Activated CD8-positive, alpha-beta T cell treated with anti-CD3 and anti-CD28 coated beads, Interleukin-2, amount 10 ng/mL, durations not matched to agents 7 days and 5 days (primary cell): ENCODE measurements at regions not wholly inside any gene's neighbourhood (a gene's known extent, or its start where the extent isn't known, plus 50 kb on each side); places are given as distances from the start of the nearest gene placed in this dataset.
A peak's percentile ranks its signal among the peaks of the same experiment; 100 is the strongest.
"Not testable (repeated sequence)": the region's sequence is repeated elsewhere in the genome, so short reads cannot be mapped to it uniquely, and the experiment has no call there.

Experiments
- ATAC-seq: fragments of 150-1000 bp; cut with Tn5 transposase; one replicate; pipeline ENCODE4 v1.10.0; 2021; ENCODE audit warnings: moderate library complexity
- CTCF ChIA-PET: fragments of 350-600 bp; sonication (Branson Sonifier 250); formaldehyde crosslinking; loops from one replicate; lab custom pipeline; 2021; ENCODE audit warnings: antibody characterized with exemption; lab: Charles Lee
- POLR2A ChIA-PET: fragments of 350-600 bp; sonication (Branson Sonifier 250); formaldehyde crosslinking; loops from one replicate; lab custom pipeline; 2021; ENCODE audit warnings: antibody characterized with exemption; lab: Charles Lee
- DNase-seq: peaks from one replicate; pipeline ENCODE4 v3.0.0-alpha.2; 2020
- H3K27ac Mint-ChIP-seq: one replicate; pipeline ENCODE4 v1.8.0; 2021; ENCODE audit warnings: mild to moderate bottlenecking, mixed read lengths
- H3K27me3 Mint-ChIP-seq: one replicate; pipeline ENCODE4 v1.8.0; 2021; ENCODE audit warnings: low read depth, mixed read lengths
- H3K36me3 Mint-ChIP-seq: one replicate; pipeline ENCODE4 v1.8.0; 2021; ENCODE audit warnings: low read depth, mixed read lengths
- H3K4me1 Mint-ChIP-seq: one replicate; pipeline ENCODE4 v1.8.0; 2021; ENCODE audit warnings: low read depth, mixed read lengths
- H3K4me3 Mint-ChIP-seq: one replicate; pipeline ENCODE4 v1.8.0; 2021; ENCODE audit warnings: mild to moderate bottlenecking, mixed read lengths
- H3K9me3 Mint-ChIP-seq: one replicate; pipeline ENCODE4 v1.8.0; 2022; ENCODE audit warnings: mixed read lengths; ENCODE audit not compliant: insufficient read depth

DNA sequence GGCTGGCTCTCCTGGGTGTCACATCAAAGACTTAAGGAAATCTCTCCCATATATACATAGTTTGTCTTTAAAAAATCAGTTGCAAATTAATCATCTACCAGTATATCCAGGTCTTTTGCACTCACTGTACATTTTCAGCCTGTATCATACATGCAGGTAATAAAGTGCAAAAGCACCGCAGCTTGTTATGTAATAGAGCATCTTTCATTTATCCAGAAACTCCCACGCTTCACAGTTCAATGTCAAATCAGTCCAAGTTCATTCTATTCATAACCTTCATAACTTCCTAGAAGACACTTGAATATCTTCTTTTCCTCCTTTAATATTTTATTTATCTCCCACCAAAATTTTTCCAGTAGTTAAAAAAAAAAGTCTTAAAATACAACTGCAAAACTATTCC, 89.6 kb upstream of the KCTD1 start:
- POLR2A ChIA-PET: no interaction called here
- Mint-ChIP-seq H3K36me3 (no peaks in the 10 kb centered on the region), H3K4me3 (no peak overlapping the region), H3K27me3 (peaks cover 10% of the 10 kb centered on the region), H3K9me3 (no peaks in the 10 kb centered on the region), H3K4me1 (no peaks in the 10 kb centered on the region), H3K27ac (no peak overlapping the region)
- no peak for ATAC-seq
- DNase-seq: no peak
- CTCF ChIA-PET: no interaction called here

DNA sequence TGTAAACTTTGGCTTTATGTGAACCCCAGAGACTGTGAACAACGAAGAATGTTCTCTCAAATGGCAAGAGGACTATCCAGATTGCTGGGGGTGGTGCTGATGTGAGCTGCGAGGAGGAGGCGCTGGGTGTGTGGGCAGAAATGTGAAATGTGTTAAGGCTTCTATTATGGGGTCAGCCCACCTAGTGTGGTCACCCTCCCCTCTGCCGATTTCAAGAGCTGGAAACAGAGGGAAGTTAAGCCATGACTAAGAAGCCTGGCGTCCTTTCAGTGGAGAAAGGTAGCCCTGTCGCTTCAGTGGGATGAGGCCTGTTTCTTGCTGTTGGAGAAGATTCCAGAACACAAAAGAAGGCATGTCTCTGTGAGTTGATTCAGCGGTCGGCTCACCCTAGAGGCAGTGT, 89.0 kb upstream of the KCTD1 start:
- Mint-ChIP-seq H3K27ac (no peak overlapping the region), H3K4me1 (no peaks in the 10 kb centered on the region), H3K27me3 (peaks cover 7% of the 10 kb centered on the region), H3K9me3 (no peaks in the 10 kb centered on the region), H3K36me3 (no peaks in the 10 kb centered on the region), H3K4me3 (no peak overlapping the region)
- no peak for ATAC-seq
- DNase-seq: no peak
- POLR2A ChIA-PET: no interaction called here
- CTCF ChIA-PET: no interaction called here

DNA sequence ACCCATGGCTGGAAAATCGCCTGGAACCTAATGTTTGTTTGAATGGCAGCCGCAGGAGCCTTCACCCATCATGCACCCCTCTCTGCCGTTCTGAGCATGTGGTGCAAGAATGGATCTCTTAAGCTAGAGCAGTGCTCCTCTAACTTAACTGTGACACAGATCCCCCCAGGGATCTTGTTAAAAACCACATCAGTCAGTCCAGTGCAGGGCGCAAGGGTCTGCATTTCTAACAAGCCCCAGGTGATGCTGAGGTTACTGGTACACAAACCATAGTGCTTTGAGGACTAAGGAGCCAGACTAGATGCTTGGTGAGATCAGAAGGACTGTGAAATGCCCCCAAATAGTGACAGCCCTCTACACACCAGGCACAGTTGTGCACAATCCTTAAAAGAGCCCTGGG, 87.1 kb upstream of the KCTD1 start:
- no peak for ATAC-seq
- H3K4me3 Mint-ChIP-seq: no peak overlapping the region
- no peaks in the 10 kb centered on the region for H3K9me3 Mint-ChIP-seq
- no peaks in the 10 kb centered on the region for H3K36me3 Mint-ChIP-seq
- POLR2A ChIA-PET: no interaction called here
- H3K27ac Mint-ChIP-seq: no peak overlapping the region
- CTCF ChIA-PET: no interaction called here
- peaks cover 4% of the 10 kb centered on the region for H3K27me3 Mint-ChIP-seq
- H3K4me1 Mint-ChIP-seq: no peaks in the 10 kb centered on the region
- DNase-seq: no peak

DNA sequence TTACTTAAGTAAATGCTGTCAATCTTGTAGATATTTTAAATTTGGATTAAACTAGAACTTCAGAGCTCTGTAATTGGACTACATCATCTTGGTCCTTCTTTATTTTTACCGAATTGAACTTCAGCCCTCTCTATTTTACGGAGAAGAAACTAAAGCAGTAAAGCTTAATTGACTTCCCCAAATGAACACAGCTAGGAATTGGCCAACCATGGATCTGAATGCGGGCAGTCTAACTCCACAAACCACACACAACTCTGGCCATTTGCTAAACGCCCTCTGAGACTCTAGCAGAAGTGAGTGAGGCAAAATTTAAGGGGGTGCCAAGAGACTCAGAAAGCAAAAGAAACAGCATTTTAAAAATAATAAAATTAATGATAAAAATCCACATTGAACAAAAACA, 86.3 kb upstream of the KCTD1 start:
- DNase-seq (no peak), ATAC-seq (no peak)
- ChIA-PET POLR2A (interaction anchor here (0.5 kb wide), 1 partner anchor 1561 kb away, joined by 3 read pairs; no protein-coding TSS in a partner anchor), CTCF (no interaction called here)
- Mint-ChIP-seq H3K4me1 (no peaks in the 10 kb centered on the region), H3K36me3 (no peaks in the 10 kb centered on the region), H3K27ac (no peak overlapping the region), H3K27me3 (peaks cover 4% of the 10 kb centered on the region), H3K9me3 (no peaks in the 10 kb centered on the region), H3K4me3 (no peak overlapping the region)

DNA sequence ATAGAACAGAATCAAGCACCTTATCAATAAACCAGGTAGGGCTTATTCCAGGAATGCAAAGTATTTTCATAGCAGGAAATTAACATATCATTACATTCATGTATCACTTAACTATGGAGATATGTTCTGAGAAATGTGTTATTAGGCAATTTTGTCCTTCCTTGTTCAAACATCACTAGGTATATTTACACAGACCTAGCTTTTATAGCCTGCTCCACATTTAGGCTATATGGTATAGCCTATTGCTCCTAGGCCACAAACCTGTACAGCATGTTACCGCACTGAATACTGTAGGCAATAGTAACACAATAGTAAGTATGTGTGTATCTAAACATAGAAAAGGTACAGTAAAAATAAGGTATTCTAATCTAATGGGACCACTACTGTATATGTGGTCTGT, 82.8 kb upstream of the KCTD1 start:
- Mint-ChIP-seq H3K27me3 (peaks cover 4% of the 10 kb centered on the region), H3K9me3 (no peaks in the 10 kb centered on the region), H3K4me1 (no peaks in the 10 kb centered on the region), H3K36me3 (no peaks in the 10 kb centered on the region), H3K4me3 (no peak overlapping the region), H3K27ac (no peak overlapping the region)
- ChIA-PET CTCF (no interaction called here), POLR2A (no interaction called here)
- DNase-seq (no peak), ATAC-seq (no peak)

DNA sequence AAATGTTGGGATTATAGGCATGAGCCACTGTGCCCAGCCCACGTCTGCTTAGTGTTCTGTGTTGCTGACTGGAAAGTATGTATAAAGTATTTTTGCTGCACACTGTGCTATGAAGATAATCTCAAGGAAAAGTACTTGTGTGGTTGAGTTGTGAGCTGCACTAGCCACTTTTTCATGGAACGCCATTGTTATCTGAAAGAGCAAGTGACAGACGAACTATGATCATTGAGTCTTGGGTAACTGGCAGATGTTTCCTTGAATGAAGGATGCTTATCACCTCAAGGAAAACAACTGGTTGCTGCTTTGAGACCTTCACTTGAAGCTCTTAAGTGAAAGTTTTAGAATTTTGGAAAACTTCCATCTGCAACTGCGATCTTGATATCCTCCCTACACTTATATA, 82.2 kb upstream of the KCTD1 start:
- Mint-ChIP-seq H3K4me1 (no peaks in the 10 kb centered on the region), H3K27ac (no peak overlapping the region), H3K36me3 (no peaks in the 10 kb centered on the region), H3K27me3 (peaks cover 4% of the 10 kb centered on the region), H3K4me3 (no peak overlapping the region), H3K9me3 (no peaks in the 10 kb centered on the region)
- ChIA-PET POLR2A (no interaction called here), CTCF (no interaction called here)
- ATAC-seq (no peak), DNase-seq (no peak)

DNA sequence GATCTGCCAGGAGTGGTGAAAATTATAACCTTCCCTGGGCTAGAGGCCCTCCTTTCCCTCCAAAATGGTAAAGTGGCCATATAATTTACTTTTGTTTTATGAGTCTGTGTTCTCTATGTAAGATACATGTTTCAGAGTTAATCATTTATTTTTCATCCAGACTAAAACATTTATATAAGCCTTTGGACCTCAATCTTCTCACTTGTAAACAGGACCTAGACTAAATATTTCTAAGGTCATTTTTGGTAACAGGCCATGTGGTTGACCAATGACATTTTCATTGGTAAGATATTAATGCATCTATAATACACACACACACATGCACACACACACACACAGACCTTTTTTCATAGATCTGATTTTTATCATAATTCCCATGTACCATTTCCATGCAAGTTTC, 79.7 kb upstream of the KCTD1 start:
- DNase-seq (no peak), ATAC-seq (no peak)
- Mint-ChIP-seq H3K9me3 (peaks cover 5% of the 10 kb centered on the region), H3K4me1 (no peaks in the 10 kb centered on the region), H3K27ac (no peak overlapping the region), H3K27me3 (peaks cover 2% of the 10 kb centered on the region), H3K4me3 (no peak overlapping the region), H3K36me3 (no peaks in the 10 kb centered on the region)
- ChIA-PET CTCF (no interaction called here), POLR2A (no interaction called here)

DNA sequence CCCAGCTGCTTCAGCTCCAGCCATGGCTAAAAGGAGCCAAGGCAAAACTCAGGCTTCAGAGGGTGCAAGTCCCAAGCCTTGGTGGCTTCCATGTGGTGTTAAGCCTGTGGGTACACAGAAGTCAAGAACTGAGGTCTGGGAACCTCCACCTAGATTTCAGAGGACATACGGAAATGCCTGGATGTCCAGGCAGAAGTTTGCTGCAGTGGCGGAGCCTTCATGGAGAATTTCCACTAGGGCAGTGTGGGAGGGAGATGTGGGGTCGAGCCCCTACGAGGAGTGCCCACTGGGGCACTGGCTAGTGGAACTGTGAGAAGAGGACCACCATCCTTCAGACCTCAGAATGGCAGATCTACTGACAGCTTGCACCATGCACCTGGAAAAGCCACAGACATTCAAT, 76.1 kb upstream of the KCTD1 start:
- DNase-seq (no peak), ATAC-seq (no peak)
- Mint-ChIP-seq H3K27ac (no peak overlapping the region), H3K9me3 (peaks cover 5% of the 10 kb centered on the region), H3K36me3 (no peaks in the 10 kb centered on the region), H3K27me3 (no peaks in the 10 kb centered on the region), H3K4me1 (peaks cover 1% of the 10 kb centered on the region), H3K4me3 (no peak overlapping the region)
- POLR2A ChIA-PET: no interaction called here
- CTCF ChIA-PET: no interaction called here

DNA sequence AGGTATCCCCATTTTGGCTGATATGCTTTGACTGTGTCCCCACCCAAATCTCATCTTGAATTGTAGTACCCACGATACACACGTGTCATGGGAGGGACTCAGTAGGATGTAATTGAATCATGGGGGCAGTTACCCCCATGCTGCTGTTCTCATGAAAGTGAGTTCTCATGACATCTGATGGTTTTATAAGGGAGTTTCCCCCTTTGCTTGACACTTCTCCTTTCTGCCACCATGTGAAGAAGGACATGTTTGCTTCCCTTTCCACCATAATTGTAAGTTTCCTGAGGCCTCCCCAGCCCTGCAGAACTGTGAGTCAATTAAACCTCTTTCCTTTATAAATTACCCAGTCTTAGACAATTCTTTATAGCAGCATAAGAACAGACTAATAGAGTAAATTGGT, 75.0 kb upstream of the KCTD1 start:
- H3K27me3 Mint-ChIP-seq, H3K4me3 Mint-ChIP-seq, H3K27ac Mint-ChIP-seq, H3K9me3 Mint-ChIP-seq, H3K36me3 Mint-ChIP-seq, ATAC-seq, DNase-seq, H3K4me1 Mint-ChIP-seq, POLR2A ChIA-PET, CTCF ChIA-PET: not testable (repeated sequence)

DNA sequence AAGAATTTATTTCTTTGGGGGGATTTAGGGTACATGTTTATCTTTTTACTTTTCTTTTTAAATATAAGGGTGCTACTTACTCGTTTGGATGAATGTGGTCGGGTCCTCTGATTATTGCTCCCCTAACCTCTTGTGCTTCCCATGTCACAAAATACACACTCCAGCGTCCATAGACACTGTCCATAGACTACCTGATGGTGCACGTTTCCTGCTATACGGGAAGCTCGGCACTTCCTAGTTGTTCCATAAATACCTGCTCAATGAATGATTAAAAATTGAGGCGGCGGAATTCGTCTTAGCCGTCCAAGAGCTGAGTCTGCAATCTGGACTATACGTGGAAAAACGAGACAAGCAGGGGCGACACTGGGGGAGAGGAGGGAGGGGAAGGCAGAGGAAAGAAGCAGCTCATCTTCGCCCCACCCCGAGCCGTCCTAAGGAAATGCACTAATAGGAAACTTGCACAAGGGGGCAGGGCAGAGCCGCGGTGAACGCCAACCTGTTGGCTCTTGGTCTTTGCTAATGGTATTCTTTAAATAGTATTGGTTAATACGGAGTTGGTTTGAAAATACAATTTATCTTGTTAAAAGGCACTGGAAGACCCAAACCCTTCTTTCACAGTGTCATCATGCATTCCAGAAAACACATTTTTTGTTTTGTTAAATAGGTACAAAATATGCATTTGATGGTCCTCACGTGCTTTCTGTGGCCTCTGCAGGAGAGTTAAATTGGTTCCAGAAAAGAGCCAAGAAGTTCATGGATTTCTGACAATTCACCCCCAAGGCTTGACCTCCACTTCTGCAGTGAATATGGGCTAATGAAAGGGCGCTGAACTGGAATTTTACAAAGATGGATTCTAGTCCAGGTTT, 73.0 kb upstream of the KCTD1 start:
- DNase-seq (peak; percentile 55), ATAC-seq (no peak)
- H3K9me3 Mint-ChIP-seq: peaks cover 5% of the 10 kb centered on the region
- CTCF ChIA-PET: interaction anchor here (0.8 to 2.2 kb wide), 12 partner anchors 9 to 978 kb away, joined by 3 to 8 read pairs (median 3); no protein-coding TSS in a partner anchor
- no peak overlapping the region for H3K27ac Mint-ChIP-seq
- H3K4me3 Mint-ChIP-seq: peak overlapping the region; percentile 37
- POLR2A ChIA-PET: no interaction called here
- peaks cover 1% of the 10 kb centered on the region for H3K4me1 Mint-ChIP-seq
- no peaks in the 10 kb centered on the region for H3K36me3 Mint-ChIP-seq
- no peaks in the 10 kb centered on the region for H3K27me3 Mint-ChIP-seq

DNA sequence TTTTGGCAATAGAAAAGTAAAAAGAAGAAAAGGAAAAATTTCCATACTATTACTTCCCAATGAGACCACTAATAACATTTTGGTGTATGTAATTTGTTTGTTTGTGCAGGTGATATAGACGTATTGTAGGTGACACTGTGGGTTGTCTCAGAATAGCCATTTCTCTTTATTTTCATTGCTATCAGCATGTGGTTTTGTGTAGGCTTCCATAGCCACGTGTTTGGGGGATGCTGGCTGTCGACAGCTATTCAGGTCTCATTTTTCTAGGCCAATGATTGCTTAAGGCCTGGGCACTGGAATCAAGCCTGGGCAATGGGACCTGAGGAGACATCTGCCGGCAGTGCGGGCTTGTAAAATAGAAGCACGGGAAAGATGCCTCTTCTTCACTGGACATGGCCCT, 71.0 kb upstream of the KCTD1 start:
- ATAC-seq (no peak), DNase-seq (no peak)
- CTCF ChIA-PET: interaction anchor here (1.9 kb wide), 1 partner anchor 235 kb away, joined by 4 read pairs; no protein-coding TSS in a partner anchor
- POLR2A ChIA-PET: no interaction called here
- Mint-ChIP-seq H3K27ac (no peak overlapping the region), H3K4me3 (no peak overlapping the region), H3K36me3 (no peaks in the 10 kb centered on the region), H3K4me1 (peaks cover 1% of the 10 kb centered on the region), H3K27me3 (no peaks in the 10 kb centered on the region), H3K9me3 (no peaks in the 10 kb centered on the region)

DNA sequence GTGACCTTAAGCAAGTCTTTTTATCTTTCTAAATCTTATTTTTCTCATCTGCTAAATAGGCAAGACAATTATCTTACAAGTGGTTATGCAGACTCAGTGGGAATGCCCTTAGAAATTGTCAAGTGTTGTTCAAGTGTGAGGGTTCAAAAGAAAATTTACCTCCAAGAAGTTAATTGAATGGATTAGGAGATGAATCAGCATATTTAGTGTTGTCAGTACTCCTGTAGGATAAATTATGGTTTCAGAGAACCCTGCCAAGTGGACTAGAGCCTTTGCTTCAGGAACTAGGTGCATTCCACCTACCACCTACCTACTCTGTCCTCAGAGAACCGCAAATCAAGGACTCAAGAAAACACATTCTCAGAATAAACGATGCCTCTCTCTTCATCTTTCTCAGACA, 69.8 kb upstream of the KCTD1 start:
- DNase-seq (no peak), ATAC-seq (no peak)
- peaks cover 3% of the 10 kb centered on the region for H3K27me3 Mint-ChIP-seq
- ChIA-PET CTCF (no interaction called here), POLR2A (no interaction called here)
- no peak overlapping the region for H3K27ac Mint-ChIP-seq
- H3K4me1 Mint-ChIP-seq: peaks cover 1% of the 10 kb centered on the region
- no peaks in the 10 kb centered on the region for H3K9me3 Mint-ChIP-seq
- no peak overlapping the region for H3K4me3 Mint-ChIP-seq
- no peaks in the 10 kb centered on the region for H3K36me3 Mint-ChIP-seq
